ENCODE measurements at regions not wholly inside any gene's neighbourhood (a gene's known extent, or its start where the extent isn't known, plus 50 kb on each side); places are given as distances from the start of the nearest gene placed in this dataset.

DNA sequence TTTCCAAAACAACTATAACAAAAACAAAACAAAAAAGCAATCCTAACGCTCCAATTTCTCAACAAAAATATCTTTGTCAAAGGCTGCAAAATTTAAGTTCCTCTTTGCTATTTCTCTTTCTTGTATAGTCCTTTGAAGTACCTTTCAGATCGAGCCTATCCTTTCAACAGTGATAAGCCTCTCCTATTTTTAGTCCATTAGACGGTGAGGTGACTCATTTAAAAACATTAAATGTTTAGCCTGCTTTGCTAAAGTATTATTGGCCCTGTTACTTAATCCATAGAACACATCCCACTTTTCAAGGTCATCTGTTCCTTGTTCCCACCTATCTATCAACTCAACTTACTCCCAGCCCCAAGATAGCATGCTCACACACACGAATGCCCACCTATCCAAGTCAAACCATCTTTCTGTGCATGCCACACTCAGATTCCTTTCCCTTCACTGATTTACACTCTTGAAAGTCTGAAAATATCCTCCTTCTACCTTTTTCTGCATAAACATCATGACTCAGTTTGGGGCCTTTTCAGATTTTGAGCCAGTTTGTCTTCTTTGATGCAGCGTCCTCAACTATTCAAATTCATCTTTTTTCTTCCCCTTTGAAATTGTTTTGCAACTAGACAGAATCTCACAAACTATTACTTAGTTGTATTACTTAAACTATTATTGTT, 224.9 kb upstream of the TMEM229A start:
- peak; percentile 9 for DNase-seq (ENCODE audit: low read depth)
- TF ChIP-seq, protein P1, sequence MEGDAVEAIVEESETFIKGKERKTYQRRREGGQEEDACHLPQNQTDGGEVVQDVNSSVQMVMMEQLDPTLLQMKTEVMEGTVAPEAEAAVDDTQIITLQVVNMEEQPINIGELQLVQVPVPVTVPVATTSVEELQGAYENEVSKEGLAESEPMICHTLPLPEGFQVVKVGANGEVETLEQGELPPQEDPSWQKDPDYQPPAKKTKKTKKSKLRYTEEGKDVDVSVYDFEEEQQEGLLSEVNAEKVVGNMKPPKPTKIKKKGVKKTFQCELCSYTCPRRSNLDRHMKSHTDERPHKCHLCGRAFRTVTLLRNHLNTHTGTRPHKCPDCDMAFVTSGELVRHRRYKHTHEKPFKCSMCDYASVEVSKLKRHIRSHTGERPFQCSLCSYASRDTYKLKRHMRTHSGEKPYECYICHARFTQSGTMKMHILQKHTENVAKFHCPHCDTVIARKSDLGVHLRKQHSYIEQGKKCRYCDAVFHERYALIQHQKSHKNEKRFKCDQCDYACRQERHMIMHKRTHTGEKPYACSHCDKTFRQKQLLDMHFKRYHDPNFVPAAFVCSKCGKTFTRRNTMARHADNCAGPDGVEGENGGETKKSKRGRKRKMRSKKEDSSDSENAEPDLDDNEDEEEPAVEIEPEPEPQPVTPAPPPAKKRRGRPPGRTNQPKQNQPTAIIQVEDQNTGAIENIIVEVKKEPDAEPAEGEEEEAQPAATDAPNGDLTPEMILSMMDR (IDR thresholded peaks at IDR 0.05; ENCODE audit: insufficient read depth, low read depth, low read length, missing control alignments) = no peak
- H3K4me3 ChIP-seq (ENCODE audit: low read length) = no peak overlapping the region

DNA sequence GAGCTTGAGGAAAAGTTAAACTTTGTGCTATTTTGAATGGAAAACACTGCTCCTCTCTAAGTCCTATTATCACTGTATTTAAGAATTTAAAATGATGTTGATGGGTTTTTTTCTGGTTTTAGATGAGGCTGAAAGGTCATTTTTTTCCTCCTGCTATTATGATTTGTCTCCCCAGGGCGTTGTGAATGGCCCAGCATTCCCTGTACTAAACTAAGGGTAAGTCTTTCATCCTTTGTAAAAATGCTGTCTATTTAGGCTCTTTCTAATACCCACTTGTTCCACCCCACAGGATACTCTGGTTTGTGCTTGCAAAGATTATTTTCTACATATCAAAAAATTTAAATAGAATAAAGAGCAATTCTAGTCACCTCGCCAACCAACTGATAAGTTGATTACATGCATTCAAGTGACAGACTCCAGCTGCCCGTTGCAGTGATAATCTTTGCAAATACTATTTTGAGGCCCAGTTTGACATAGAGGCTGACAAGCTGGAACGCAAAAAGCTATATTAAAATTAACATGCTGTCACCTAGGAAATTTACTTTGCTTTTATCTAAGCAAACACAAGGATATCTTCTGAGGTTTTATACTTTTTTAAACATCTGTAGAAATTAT, 222.3 kb upstream of the TMEM229A start:
- TF ChIP-seq, protein P1 (IDR thresholded peaks at IDR 0.05; ENCODE audit: insufficient read depth, low read depth, low read length, missing control alignments) = no peak
- no peak for DNase-seq (ENCODE audit: low read depth)
- no peak overlapping the region for H3K4me3 ChIP-seq (ENCODE audit: low read length)

DNA sequence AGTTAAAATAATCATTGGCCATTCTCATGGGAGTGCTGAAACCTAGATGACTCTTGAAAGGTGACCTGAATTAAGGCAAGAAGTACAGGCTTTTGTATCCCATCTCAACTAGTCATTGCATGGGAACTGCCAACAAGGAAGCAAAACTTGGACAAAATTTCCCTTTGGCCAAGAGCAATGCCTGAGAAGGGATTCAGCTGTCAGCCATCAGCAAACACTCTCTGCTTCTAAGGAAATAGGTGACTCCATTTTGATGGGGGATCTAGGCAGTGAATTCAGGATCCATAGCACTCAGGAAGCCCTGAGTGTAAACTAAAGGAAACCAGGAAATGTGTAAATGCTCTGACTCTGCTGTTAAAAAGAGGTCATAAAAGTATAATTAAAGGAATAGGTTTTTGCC, 221.5 kb upstream of the TMEM229A start:
- DNase-seq (ENCODE audit: low read depth) = no peak
- H3K4me3 ChIP-seq (ENCODE audit: low read length) = no peak overlapping the region
- TF ChIP-seq, protein P1 (IDR thresholded peaks at IDR 0.05; ENCODE audit: insufficient read depth, low read depth, low read length, missing control alignments) = no peak

DNA sequence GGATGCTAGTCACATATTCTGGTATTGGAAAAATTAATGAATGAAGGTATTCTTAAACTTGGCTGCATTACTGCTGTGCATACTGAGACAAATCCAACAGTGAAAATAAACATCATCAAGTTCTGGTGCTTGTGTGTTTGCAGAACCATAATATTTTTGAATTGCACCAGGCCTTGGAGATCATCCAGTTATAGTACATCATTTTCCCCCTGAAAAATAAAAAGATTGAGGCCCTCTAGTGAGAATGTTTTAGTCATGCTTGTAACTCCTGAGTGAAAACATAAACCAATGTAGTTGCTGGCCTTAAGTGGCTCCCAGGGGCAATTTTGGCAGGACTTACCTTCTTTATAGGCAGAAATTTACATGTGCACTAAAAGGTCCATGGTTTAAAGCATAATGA, 218.8 kb upstream of the TMEM229A start:
- H3K4me3 ChIP-seq (ENCODE audit: low read length) = no peak overlapping the region
- no peak for DNase-seq (ENCODE audit: low read depth)
- TF ChIP-seq, protein P1 (IDR thresholded peaks at IDR 0.05; ENCODE audit: insufficient read depth, low read depth, low read length, missing control alignments) = no peak

DNA sequence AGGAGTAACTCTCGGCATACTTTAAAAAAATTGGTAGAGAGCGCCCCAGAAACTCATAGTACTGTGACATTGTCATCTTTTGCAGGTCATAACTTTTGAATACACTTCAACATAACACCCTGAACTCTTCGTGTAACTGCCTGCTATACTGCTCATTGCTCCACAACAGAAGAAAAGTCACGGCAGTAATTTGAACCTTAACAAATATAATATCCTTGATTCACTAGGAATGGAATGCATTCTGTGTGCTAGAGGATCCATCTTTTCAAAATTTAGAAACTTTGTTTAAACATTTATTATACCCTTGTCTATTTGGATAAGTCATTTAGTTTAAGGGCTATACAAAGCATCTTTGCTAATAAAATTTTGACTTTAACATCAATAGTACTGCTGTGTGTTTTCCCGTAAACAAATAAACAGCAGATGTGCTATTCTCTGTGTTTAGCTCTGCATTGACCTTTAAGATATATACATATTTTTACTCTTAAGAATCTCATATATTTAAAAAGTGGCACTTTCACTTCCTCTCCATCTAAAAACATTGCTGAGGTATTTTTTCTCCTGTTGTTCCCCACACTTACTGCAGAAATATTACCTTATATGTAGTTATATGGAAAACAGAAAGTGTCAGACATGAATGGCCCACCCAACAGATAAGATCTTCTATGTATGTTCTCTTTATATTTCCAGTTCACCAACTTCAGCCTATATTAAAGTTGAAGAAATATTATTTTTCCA, 217.6 kb upstream of the TMEM229A start:
- H3K4me3 ChIP-seq (ENCODE audit: low read length) = no peak overlapping the region
- TF ChIP-seq, protein P1 (IDR thresholded peaks at IDR 0.05; ENCODE audit: insufficient read depth, low read depth, low read length, missing control alignments) = no peak
- peak; percentile 25 for DNase-seq (ENCODE audit: low read depth)

DNA sequence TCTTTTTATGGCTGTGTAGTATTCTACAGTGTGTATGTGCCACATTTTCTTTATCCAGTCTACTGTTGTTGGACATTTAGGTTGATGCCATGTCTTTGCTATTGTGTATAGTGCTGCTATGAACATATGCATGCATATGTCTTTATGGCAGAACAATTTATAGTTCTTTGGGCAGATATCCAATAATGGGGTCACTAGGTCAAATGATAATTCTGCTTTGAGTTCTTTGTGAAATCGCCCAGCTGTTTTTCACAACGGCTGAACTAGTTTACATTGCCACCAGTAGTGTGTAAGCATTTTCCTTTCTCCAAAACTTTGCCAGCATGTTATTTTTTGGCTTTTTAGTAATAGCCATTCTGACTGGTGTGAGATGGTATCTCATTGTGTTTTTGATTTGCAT, 214.8 kb upstream of the TMEM229A start:
- TF ChIP-seq, protein P1 (IDR thresholded peaks at IDR 0.05; ENCODE audit: insufficient read depth, low read depth, low read length, missing control alignments) = no peak
- DNase-seq (ENCODE audit: low read depth) = no peak
- no peak overlapping the region for H3K4me3 ChIP-seq (ENCODE audit: low read length)

Data from epithelial cell of esophagus (primary cell).